Glomerular visceral epithelial cell (primary cell): ENCODE measurements at regions not wholly inside any gene's neighbourhood (a gene's known extent, or its start where the extent isn't known, plus 50 kb on each side); places are given as distances from the start of the nearest gene placed in this dataset.

Experiments used
- DNase-seq: peaks from one replicate; pipeline ENCODE4 v3.0.0-alpha.2; 2016; ENCODE audit errors: extremely low spot score

- peak; percentile 7 for DNase-seq
These were observed 564.0 kb downstream of the PSAT1 start for GRCh38 chr9:78860801-78861475.

- DNase-seq: no peak
These were observed 566.6 kb downstream of the PSAT1 start for GRCh38 chr9:78863531-78863930.

DNA sequence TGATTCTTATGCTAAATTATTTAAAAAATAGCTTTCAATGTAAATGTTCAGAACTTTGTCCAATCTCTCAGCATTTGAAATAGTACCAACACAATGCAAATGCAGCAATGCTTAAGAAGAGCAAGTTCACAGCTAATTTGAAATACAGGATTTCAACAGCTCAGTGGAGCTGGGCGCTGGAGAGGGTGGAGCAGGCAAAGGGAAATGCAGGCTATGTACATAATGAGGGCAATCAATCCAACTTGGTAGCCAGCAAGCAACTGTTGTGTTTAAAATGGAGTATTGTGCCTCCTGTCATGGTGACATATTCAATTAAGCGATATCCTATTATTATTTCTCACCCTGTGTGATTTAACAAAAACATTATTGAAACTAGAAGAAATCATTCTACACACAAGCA is 568.8 kb downstream of the PSAT1 start:
- no peak for DNase-seq

DNA sequence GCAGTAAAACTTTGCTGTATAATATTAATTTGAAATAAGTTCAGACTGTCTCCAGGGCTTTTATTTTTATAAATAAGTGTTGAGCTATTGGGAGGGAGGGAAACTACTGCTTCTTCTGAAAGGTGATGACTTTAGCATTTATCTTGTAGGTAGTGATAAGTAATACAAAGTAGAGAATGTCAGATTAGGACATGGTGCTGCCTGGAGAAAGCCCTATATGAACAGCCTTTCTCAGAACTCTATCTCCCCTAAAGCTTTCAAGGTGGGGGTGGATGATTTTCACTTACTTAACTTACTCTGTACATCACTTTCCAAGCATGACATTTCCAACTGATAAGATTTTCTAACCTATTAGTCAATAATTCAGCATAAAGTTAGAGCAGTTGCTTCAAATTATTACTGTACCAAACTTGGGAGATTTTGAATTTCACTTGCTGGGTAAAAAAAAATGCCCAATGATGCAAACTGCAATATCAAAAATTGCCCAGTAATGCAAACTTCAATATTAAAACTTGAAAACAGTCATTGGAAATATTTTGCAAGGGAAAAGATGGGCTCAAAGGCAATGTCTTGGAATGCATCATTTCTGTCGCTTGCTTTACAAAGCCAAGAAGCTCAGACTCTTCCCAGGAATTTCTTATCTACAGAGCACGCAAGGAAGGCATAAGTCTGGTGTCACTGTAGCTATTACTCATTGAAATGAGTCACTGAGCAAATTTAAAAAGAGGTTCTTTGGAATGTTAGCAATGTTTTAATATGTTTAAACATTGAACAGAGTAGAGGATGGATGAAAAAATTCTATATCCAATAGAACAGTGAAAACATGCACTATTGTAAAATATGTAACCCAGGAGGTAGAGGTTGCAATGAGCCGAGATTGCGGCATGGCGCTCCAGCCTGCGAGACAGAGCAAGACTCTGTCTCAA is 569.5 kb downstream of the PSAT1 start:
- peak; percentile 89 for DNase-seq

- no peak for DNase-seq
These were observed 574.1 kb downstream of the PSAT1 start for GRCh38 chr9:78871086-78871451.

DNA sequence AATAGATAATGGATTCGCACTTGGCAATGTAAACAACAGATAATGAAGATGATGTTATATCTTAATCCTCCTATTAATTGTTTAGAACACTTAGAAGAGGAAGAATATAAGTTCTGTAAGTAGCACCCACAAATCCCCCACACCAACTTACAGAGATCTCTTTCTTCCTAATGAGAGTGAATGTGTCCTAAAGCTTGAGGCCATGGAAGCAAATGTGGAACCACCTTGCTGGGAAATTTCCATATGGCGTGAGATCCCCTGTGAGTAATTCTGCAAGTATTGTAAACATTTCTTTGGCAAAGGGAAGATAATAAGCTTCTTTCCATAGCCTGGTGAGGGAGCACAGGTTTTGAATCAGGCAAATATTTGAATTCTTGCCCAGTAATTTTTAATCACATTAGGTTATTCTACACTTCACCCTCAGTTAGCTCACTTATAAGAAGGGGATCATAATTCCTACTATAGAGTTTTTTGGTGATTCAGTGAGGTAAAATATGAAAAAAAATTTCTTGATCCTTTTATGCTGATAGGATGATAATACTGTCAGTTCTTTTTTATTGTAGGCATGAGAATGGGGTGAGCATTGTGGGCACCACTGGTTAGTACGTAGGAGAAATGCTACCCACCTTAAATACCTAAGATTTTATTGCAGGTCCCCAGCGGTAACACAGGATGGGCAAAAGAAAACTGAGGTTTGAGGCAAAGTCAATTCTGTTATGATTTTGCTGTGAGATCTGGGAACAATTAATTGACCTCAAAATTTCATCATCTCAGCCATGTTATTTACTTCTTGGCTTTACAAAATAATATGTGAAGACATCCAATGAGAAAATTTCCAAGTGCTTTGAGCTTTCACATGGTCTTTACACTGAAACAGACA is 574.8 kb downstream of the PSAT1 start:
- DNase-seq: peak; percentile 84

DNA sequence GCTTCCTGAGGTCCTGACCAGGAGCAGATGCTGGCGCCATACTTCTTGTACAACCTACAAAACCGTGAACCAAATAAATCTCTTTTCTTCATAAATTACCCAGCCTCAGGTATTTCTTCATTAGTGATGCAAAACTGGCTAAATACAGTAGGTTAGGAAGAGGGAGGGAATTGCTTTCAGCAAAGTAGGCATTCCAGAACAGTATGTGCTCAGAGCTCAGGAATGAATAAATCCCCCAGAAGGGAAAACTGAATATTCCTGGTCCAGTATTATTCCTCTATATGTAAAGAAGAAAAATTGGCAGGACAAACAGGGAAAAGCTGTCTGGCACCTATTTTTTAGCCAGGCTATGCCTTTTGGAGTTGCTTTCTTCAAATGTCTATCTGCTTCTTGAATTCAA is 577.1 kb downstream of the PSAT1 start:
- no peak for DNase-seq

- DNase-seq: no peak
These were observed 582.6 kb downstream of the PSAT1 start for GRCh38 chr9:78879324-78880100.

GRCh38 chr9:78881295-78881694 is 584.4 kb downstream of the PSAT1 start:
- no peak for DNase-seq

GRCh38 chr9:78882481-78882880 is 585.6 kb downstream of the PSAT1 start:
- DNase-seq: no peak

- DNase-seq: no peak
These were observed 587.8 kb downstream of the PSAT1 start for GRCh38 chr9:78884611-78885150.

GRCh38 chr9:78892182-78892581 is 595.3 kb downstream of the PSAT1 start:
- no peak for DNase-seq

GRCh38 chr9:78892769-78893168 is 595.8 kb downstream of the PSAT1 start:
- no peak for DNase-seq

- DNase-seq: no peak
These were observed 597.0 kb downstream of the PSAT1 start for GRCh38 chr9:78893774-78894401.

DNA sequence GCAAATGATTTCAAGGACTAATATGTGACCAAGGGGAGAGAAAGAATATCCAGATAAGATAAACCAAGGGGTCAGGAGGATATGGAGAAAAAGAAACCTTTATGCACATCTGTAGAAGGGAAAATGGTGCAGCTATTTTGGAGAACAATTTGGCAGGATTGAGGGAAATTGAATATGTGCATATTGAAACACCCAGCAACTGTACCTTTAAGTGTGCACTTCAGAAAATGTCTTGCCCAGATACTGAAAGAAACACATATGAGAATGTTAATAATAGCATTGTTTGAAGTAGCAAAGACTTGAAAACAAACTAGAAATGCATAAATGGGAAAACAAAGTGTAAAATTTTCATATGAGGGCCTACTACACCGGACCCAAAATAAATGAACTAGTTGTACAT is 599.6 kb downstream of the PSAT1 start:
- no peak for DNase-seq

- DNase-seq: no peak
These were observed 601.3 kb downstream of the PSAT1 start for GRCh38 chr9:78898234-78898633.

GRCh38 chr9:78899006-78899405 is 602.1 kb downstream of the PSAT1 start:
- DNase-seq: no peak

- no peak for DNase-seq
These were observed 603.6 kb downstream of the PSAT1 start for GRCh38 chr9:78900500-78900899.

- DNase-seq: no peak
These were observed 605.1 kb downstream of the PSAT1 start for GRCh38 chr9:78902051-78902450.

DNA sequence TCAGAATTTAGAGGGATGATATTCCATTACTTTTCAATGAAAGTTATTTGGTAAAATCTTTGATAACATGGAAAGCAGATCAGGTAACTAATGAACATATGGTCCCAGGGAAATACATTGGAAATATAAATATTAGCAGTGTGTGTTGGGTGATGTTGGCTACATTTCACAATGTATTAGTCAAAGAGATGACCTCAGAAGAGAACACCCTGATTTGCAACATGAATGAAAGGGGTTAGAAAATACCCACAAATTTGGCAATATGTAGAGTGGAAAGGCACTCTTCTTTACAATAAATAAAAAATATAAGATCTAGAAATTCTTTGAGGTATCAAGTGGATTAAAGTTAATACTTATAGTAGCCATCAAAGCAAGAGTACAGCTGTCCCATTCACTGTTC is 606.7 kb downstream of the PSAT1 start:
- no peak for DNase-seq

DNA sequence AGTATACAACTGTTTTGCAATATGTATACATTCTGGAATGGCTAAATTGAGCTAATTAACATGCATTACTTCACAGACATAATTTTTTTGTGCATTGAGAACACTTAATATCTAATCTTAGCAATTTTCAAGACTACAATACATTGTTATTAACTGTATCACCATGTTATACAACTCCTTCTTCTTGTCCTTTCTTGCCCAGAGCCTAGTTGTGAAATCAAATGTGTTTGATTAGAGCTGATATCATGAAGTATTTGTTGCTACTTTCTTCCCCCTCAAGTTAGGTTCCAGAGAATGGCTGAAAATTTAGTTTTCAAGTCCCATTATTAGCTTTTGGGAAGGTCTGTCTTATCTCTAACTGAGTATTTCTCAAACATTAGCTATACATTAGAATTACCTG is 607.8 kb downstream of the PSAT1 start:
- DNase-seq: no peak
